Suprapubic skin (tissue), 4 donors: ENCODE measurements at regions not wholly inside any gene's neighbourhood (a gene's known extent, or its start where the extent isn't known, plus 50 kb on each side); places are given as distances from the start of the nearest gene placed in this dataset.

Experiments used
- DNase-seq, 2 donors: peaks; one replicate each; pipeline ENCODE4 v3.0.0-alpha.2; 2019; ENCODE audit warnings: low spot score in 2 of 2
- H3K27ac ChIP-seq: fragments of 200-600 bp; sonication (generic); one replicate; pipeline ENCODE4 v1.5.1; 2019
- H3K27me3 ChIP-seq: fragments of 200-600 bp; sonication (generic); one replicate; pipeline ENCODE4 v1.5.1; 2019
- H3K36me3 ChIP-seq: fragments of 200-600 bp; sonication (generic); one replicate; pipeline ENCODE4 v1.5.1; 2019
- H3K4me1 ChIP-seq: fragments of 200-600 bp; sonication (generic); one replicate; pipeline ENCODE4 v1.5.1; 2019
- H3K4me3 ChIP-seq: fragments of 200-600 bp; sonication (generic); one replicate; pipeline ENCODE4 v1.5.1; 2019; ENCODE audit warnings: mild to moderate bottlenecking
- H3K9me3 ChIP-seq: fragments of 200-600 bp; sonication (generic); one replicate; pipeline ENCODE4 v1.5.1; 2019
- CTCF ChIP-seq, 2 donors: fragments of 200-600 bp in 1 of 2; fragments of 450-650 bp in 1 of 2; sonication (generic) in 1 of 2; IDR thresholded peaks; one replicate each; pipeline ENCODE4 v1.5.1; 2016 to 2019; ENCODE audit warnings: antibody characterized with exemption in 2 of 2, mild to moderate bottlenecking in 1 of 2, moderate library complexity in 1 of 2
- EP300 ChIP-seq: sonication (generic); formaldehyde crosslinking; IDR thresholded peaks from one replicate; pipeline ENCODE4 v1.6.1; 2017; ENCODE audit warnings: antibody characterized with exemption
- POLR2A ChIP-seq, 2 donors: fragments of 450-650 bp; IDR thresholded peaks; one replicate each; pipeline ENCODE4 v1.6.1; 2017; ENCODE audit warnings: antibody characterized with exemption in 2 of 2, mild to moderate bottlenecking in 2 of 2, moderate library complexity in 2 of 2
- POLR2AphosphoS5 ChIP-seq, 3 donors: sonication (generic); formaldehyde crosslinking; IDR thresholded peaks; one replicate each; pipeline ENCODE4 v1.6.1; 2017; ENCODE audit warnings: antibody characterized with exemption in 3 of 3
- whole genome bisulfite sequencing: methylation state at CpG from one replicate; pipeline ENCODE4 v1.1.5; 2018; 5-methylcytosine and 5-hydroxymethylcytosine counted together

DNA sequence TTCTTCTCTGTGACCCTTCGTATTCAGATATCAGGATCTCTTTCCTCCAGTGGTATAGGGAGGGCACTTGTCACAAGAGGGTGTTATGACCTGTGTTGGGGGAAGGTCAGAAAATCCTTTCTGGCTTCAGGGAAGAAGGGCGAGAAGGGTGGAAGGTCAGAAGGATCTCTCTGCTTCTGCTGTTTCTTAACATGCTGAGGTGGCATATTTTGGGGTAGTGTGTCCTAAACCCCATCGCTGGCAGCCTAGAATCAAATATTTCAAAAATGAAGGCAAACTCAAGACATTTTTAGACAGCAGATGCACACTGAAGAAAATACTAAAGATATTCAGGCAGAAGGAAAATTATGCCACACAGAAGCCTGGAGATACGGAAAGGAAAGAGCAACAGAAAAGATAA, 207.6 kb downstream of the TM2D1 start:
- Histone ChIP-seq H3K36me3 (no peaks in the 10 kb centered on the region), H3K4me1 (no peaks in the 10 kb centered on the region), H3K27ac (no peak overlapping the region), H3K27me3 (no peaks in the 10 kb centered on the region), H3K4me3 (no peak overlapping the region), H3K9me3 (no peaks in the 10 kb centered on the region)
- no peak for TF ChIP-seq POLR2A (IDR thresholded peaks at IDR 0.05)
- TF ChIP-seq POLR2AphosphoS5 (IDR thresholded peaks at IDR 0.05): no peak
- no peak for TF ChIP-seq CTCF (IDR thresholded peaks at IDR 0.05)
- TF ChIP-seq EP300: no peak
- 95% methylated on average over 4 of the region's 4 CpGs for WGBS
- no peak for DNase-seq

GRCh38 chr1:61515096-61515495, 209.8 kb downstream of the TM2D1 start:
- no peaks in the 10 kb centered on the region for H3K27me3 ChIP-seq
- H3K9me3 ChIP-seq: no peaks in the 10 kb centered on the region
- H3K36me3 ChIP-seq: no peaks in the 10 kb centered on the region
- no peak overlapping the region for H3K27ac ChIP-seq
- no peaks in the 10 kb centered on the region for H3K4me1 ChIP-seq
- WGBS: 95% methylated on average over 2 of the region's 2 CpGs
- H3K4me3 ChIP-seq: no peak overlapping the region
- DNase-seq: no peak
- no peak for TF ChIP-seq POLR2A (IDR thresholded peaks at IDR 0.05)
- TF ChIP-seq CTCF (IDR thresholded peaks at IDR 0.05): no peak
- TF ChIP-seq EP300: no peak
- TF ChIP-seq POLR2AphosphoS5 (IDR thresholded peaks at IDR 0.05): no peak
